ENCODE measurements at regions not wholly inside any gene's neighbourhood (a gene's known extent, or its start where the extent isn't known, plus 50 kb on each side); places are given as distances from the start of the nearest gene placed in this dataset.

DNA sequence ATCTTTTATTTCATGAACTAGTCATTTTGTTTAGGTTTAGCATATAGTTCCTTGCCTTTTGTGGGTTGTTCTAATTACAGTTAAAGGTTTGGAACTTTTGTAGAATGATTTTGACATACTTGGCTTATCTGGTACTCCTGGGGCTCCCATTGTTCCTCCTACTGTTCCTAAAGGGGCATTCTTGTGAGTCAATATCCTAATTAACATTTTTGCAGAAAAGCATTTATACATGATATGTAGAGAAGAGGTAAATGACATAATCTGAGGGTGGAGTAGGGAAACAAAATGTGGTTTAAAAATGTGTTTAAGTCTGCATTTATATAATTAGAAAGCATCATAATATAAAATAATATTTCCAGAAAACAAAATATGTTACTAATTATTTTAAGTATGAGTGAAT is 529.2 kb downstream of the FAT4 start:
- ATAC-seq (no peak), FAIRE-seq (no peak), DNase-seq (ENCODE audit: low spot score) (no peak)
- Histone ChIP-seq H3K4me3 (replicated peaks in 1 of 3; ENCODE audit: insufficient read depth in 1 of 3, low read depth in 2 of 3, low read length in 3 of 3) (no peak overlapping the region), H3K36me3 (replicated peaks in 1 of 2; ENCODE audit: control insufficient read depth in 1 of 2, insufficient read depth in 2 of 2, low read length in 2 of 2) (no peaks in the 10 kb centered on the region), H3K27me3 (ENCODE audit: control insufficient read depth in 1 of 2, insufficient read depth in 2 of 2, low read length in 2 of 2) (no peaks in the 10 kb centered on the region), H3K79me2 (ENCODE audit: insufficient read depth, low read length) (no peaks in the 10 kb centered on the region), H4K20me1 (ENCODE audit: insufficient read depth, low read length) (no peaks in the 10 kb centered on the region), H3K9ac (ENCODE audit: insufficient read depth, low read depth, low read length) (no peak overlapping the region), H3K4me1 (ENCODE audit: insufficient read depth, low read length) (no peaks in the 10 kb centered on the region), H3K4me2 (ENCODE audit: low read depth, low read length) (no peak overlapping the region), H3K9me3 (ENCODE audit: low read length) (no peaks in the 10 kb centered on the region), H2AFZ (ENCODE audit: low read length) (no peak overlapping the region), H3K27ac (ENCODE audit: extremely low read length, insufficient read depth, low read length) (no peak overlapping the region)
- POLR2A ChIA-PET = no interaction called here
- no peak for TF ChIP-seq IRX3 (CRISPR knock-in tag; IDR thresholded peaks at IDR 0.05; ENCODE audit: borderline replicate concordance, low read depth)
- intact Hi-C loops (cut with micrococcal nuclease; ENCODE audit: unreplicated experiment) (no loop called here), in situ Hi-C loops (cut with HindIII; ENCODE audit: extremely low pct_ligation_motif_present, low pct_unique_long_range_greater_than_20kb) (no loop called here)
- BruUV-seq (replicated peaks) = no TSS peak
- CTCF ChIA-PET (ENCODE audit: low intra/inter-chr PET ratio, low total read pairs) = no interaction called here

DNA sequence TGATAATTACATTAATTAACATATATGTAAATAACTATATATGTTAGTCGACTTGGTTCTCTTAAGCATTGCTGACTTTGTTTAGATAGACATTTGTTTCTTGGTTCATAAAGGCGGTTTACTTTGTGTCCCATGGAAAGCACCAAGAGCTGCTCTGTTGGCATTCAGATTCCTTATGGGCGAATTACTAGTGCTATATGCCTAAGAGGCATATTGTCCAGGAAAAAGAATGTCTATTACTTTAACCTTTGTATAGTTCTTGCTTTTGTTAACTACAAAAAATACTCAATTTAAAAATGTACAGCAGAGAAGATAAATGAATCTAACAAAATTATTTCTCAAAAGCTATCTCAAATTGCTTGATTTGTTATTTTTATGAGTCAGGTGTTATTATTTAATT is 532.8 kb downstream of the FAT4 start:
- Histone ChIP-seq H3K4me1 (ENCODE audit: insufficient read depth, low read length) (no peaks in the 10 kb centered on the region), H3K27me3 (ENCODE audit: control insufficient read depth in 1 of 2, insufficient read depth in 2 of 2, low read length in 2 of 2) (no peaks in the 10 kb centered on the region), H3K9me3 (ENCODE audit: low read length) (no peaks in the 10 kb centered on the region), H3K79me2 (ENCODE audit: insufficient read depth, low read length) (no peaks in the 10 kb centered on the region), H3K27ac (ENCODE audit: extremely low read length, insufficient read depth, low read length) (no peak overlapping the region), H2AFZ (ENCODE audit: low read length) (no peak overlapping the region), H3K36me3 (replicated peaks in 1 of 2; ENCODE audit: control insufficient read depth in 1 of 2, insufficient read depth in 2 of 2, low read length in 2 of 2) (no peaks in the 10 kb centered on the region), H3K9ac (ENCODE audit: insufficient read depth, low read depth, low read length) (no peak overlapping the region), H4K20me1 (ENCODE audit: insufficient read depth, low read length) (no peaks in the 10 kb centered on the region), H3K4me3 (replicated peaks in 1 of 3; ENCODE audit: insufficient read depth in 1 of 3, low read depth in 2 of 3, low read length in 3 of 3) (no peak overlapping the region), H3K4me2 (ENCODE audit: low read depth, low read length) (no peak overlapping the region)
- TF ChIP-seq ARHGAP35 (CRISPR knock-in tag; IDR thresholded peaks at IDR 0.05; ENCODE audit: borderline replicate concordance) = no peak
- no peak for TF ChIP-seq ZNF841 (CRISPR knock-in tag; IDR thresholded peaks at IDR 0.05; ENCODE audit: borderline replicate concordance)
- no peak for TF ChIP-seq KDM2A (CRISPR knock-in tag; IDR thresholded peaks at IDR 0.05; ENCODE audit: borderline replicate concordance, low read depth)
- TF ChIP-seq, protein P1, sequence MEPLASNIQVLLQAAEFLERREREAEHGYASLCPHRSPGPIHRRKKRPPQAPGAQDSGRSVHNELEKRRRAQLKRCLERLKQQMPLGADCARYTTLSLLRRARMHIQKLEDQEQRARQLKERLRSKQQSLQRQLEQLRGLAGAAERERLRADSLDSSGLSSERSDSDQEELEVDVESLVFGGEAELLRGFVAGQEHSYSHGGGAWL (CRISPR knock-in tag; IDR thresholded peaks at IDR 0.05) = no peak
- TF ChIP-seq SSRP1 (CRISPR knock-in tag; IDR thresholded peaks at IDR 0.05) = no peak
- no peak for TF ChIP-seq ZNF570 (CRISPR knock-in tag; IDR thresholded peaks at IDR 0.05; ENCODE audit: borderline replicate concordance)
- FAIRE-seq = no peak
- WGBS (ENCODE audit: low lambda C conversion rate) = 1% methylated on average over 3 of the region's 3 CpGs
- no TSS peak for BruUV-seq (replicated peaks)
- in situ Hi-C loops (cut with HindIII; ENCODE audit: extremely low pct_ligation_motif_present, low pct_unique_long_range_greater_than_20kb) = no loop called here
- intact Hi-C loops (cut with micrococcal nuclease; ENCODE audit: unreplicated experiment) = no loop called here
- CTCF ChIA-PET (ENCODE audit: low intra/inter-chr PET ratio, low total read pairs) = no interaction called here
- POLR2A ChIA-PET = no interaction called here
- ATAC-seq = no peak
- no peak for DNase-seq (ENCODE audit: low spot score)
